Posterior cingulate gyrus (tissue), 11 donors: ENCODE measurements at regions not wholly inside any gene's neighbourhood (a gene's known extent, or its start where the extent isn't known, plus 50 kb on each side); places are given as distances from the start of the nearest gene placed in this dataset.
A peak's percentile ranks its signal among the peaks of the same experiment; 100 is the strongest.
"Not testable (repeated sequence)": the region's sequence is repeated elsewhere in the genome, so short reads cannot be mapped to it uniquely, and the experiment has no call there.

Source experiments
- DNase-seq, 10 donors: peaks; one replicate each; pipeline versions ENCODE4 v3.0.0 to v3.0.0-alpha.2; 2020 to 2021; ENCODE audit warnings: mixed read lengths in 3 of 10
- intact Hi-C: fragments of 100-400 bp; cut with DNase I; formaldehyde crosslinking; loops from one replicate; pipeline ENCODE4 v1.15.1; 2023

- intact Hi-C loops = no loop called here
These were observed 1304.4 kb upstream of the ACVR2A start for GRCh38 chr2:146540271-146540932.

DNA sequence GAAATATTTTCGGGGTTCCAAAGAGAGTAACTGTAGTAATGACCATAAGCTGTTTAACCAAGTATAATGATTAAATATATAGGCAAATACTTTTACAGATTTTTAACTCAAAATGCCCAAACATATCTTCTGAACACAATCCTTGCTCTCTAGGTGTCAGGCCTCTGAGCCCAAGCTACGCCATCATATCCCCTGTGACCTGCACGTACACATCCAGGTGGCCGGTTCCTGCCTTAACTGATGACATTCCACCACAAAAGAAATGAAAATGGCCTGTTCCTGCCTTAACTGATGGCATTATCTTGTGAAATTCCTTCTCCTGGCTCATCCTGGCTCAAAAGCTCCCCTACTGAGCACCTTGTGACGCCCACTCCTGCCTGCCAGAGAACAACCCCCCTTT is 1305.1 kb upstream of the ACVR2A start:
- intact Hi-C loops, DNase-seq: not testable (repeated sequence)

More at GRCh38 chr2:146540271-146540932, 1304.4 kb upstream of the ACVR2A start:
- no peak for DNase-seq

- intact Hi-C loops = no loop called here
- DNase-seq = no peak
These were observed 1307.4 kb upstream of the ACVR2A start for GRCh38 chr2:146537477-146537876.

- intact Hi-C loops = no loop called here
- no peak for DNase-seq
These were observed 1312.2 kb upstream of the ACVR2A start for GRCh38 chr2:146532509-146533147.

- intact Hi-C loops = no loop called here
These were observed 1312.8 kb upstream of the ACVR2A start for GRCh38 chr2:146532009-146532408.

GRCh38 chr2:146530886-146531285 is 1313.9 kb upstream of the ACVR2A start:
- DNase-seq = no peak
- intact Hi-C loops = no loop called here

More at GRCh38 chr2:146532009-146532408, 1312.8 kb upstream of the ACVR2A start:
- no peak for DNase-seq

DNA sequence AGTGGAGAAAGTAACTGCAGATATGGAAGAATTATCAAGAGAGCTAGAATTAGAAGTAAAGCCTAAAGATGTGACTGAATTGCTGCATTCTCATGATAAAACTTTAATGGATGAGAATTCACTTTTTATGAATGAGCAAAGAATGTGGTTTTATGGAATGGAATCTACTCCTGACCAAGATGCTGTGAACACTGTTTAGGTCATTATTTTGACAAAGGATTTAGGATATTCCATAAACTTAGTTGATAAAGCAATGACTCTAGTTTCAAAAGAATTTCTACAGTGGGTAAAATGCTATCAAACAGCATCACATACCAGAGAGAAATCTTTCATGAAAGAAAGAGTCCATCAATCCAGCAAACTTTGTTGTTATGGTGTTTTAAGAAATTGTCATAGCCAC is 1317.7 kb upstream of the ACVR2A start:
- no peak for DNase-seq
- intact Hi-C loops = no loop called here

DNA sequence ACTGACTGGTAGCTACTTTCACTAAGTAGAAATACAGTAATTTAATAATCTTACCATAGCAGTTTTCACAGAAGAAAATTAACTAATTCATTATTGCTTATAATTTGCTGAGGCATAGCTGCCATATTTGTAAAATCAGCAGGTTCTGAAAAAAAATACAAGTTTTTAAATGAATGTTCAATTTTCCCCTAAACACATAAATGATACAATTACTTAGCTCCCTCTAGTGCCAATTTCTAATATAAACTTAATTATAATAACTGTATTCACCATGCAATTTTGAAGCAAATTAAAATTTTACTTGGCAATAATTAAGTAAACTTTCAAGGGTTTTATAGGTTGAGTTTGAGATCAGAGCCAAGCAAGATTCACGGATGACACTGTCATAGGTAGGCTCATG is 1321.6 kb upstream of the ACVR2A start:
- intact Hi-C loops = no loop called here
- no peak for DNase-seq

GRCh38 chr2:146506851-146507250 is 1338.0 kb upstream of the ACVR2A start:
- no peak for DNase-seq
- intact Hi-C loops = no loop called here

GRCh38 chr2:146503366-146503765 is 1341.5 kb upstream of the ACVR2A start:
- no peak for DNase-seq
- intact Hi-C loops = no loop called here

GRCh38 chr2:146496248-146496647 is 1348.6 kb upstream of the ACVR2A start:
- no peak for DNase-seq
- intact Hi-C loops = no loop called here

DNA sequence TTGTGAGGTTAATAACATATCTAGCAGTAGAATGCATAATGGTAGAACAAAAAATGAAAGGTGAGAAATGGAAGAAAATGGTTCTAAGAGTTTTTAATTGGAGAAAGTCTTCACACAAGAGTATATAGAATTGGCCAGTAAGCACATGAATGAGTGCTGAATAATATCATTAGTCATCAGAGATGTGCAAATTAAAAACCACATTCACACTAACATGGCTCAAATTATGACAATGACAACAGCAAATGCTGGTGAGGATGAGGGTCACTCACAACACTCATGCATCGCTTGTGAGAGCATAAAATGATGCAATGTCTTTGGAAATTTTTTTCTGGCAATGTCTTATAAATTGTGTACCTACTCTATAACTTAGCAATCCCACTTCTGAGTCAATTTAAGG is 1355.4 kb upstream of the ACVR2A start:
- intact Hi-C loops = no loop called here
- DNase-seq = no peak

DNA sequence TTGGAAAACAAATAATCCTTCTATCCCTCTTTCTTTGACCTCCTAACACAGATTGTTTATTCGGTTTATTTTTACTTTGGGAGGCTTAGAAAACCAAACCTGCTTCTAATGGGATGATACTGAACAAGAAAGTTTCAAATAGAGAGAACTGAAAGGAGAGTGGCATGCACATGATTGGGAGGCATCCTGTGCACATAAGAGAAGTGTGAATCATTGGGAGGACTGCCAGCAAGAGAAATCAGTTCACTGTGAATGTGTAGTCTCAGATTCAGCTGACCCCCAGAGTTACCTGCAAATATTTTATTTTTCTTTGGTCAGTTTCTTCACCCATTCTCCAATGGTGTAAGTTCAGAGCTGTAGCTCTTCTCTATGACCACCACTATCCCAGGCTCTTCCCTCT is 1363.2 kb upstream of the ACVR2A start:
- intact Hi-C loops = no loop called here
- no peak for DNase-seq

GRCh38 chr2:146477383-146477782 is 1367.4 kb upstream of the ACVR2A start:
- intact Hi-C loops = no loop called here
- no peak for DNase-seq

DNA sequence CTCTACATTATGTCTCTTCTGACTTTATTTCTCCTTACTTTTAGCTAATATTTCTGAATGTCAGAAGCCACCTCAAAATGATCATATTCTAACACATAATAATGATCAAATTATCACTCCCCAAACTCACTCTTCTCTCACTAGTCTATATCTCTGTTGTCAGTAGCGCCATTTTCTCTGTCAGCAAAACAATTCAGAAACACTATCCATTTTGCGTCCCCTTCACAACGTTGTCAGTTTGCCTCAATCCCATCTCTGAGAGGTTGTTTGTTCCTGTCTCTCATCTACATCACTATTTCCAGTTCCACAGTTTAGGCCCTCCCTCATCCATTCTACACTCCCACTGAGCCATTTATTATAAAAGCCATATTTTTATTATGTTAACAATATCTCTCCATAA is 1376.3 kb upstream of the ACVR2A start:
- intact Hi-C loops = no loop called here
- no peak for DNase-seq

- intact Hi-C loops = no loop called here
These were observed 1377.4 kb upstream of the ACVR2A start for GRCh38 chr2:146467425-146467824.

GRCh38 chr2:146465460-146465859 is 1379.4 kb upstream of the ACVR2A start:
- DNase-seq = peak in 2 of 10 donors; percentile 52 to 62
- intact Hi-C loops = no loop called here

More at GRCh38 chr2:146467425-146467824, 1377.4 kb upstream of the ACVR2A start:
- no peak for DNase-seq

GRCh38 chr2:146461068-146461467 is 1383.8 kb upstream of the ACVR2A start:
- DNase-seq = no peak
- intact Hi-C loops = no loop called here

DNA sequence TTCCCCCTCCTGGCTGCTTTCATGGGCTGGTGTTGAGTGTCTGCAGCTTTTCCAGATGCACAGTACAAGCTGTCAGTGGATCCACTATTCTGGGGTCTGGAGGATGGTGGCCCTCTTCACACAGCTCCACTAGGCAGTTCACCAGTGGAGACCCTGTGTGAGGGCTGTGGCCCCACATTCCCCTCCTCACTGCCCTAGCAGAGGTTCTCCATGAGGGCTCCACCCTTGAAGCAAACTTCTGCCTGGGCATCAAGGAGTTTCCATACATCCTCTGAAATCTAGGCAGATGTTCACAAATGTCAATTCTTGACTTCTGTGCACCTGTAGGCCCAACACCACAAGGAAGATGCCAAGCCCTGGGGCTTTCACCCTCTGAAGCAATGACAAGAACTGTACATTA is 1386.2 kb upstream of the ACVR2A start:
- DNase-seq = peak in 1 of 10 donors; percentile 58
- intact Hi-C loops = no loop called here

GRCh38 chr2:146457221-146457620 is 1387.6 kb upstream of the ACVR2A start:
- intact Hi-C loops = no loop called here
- no peak for DNase-seq

DNA sequence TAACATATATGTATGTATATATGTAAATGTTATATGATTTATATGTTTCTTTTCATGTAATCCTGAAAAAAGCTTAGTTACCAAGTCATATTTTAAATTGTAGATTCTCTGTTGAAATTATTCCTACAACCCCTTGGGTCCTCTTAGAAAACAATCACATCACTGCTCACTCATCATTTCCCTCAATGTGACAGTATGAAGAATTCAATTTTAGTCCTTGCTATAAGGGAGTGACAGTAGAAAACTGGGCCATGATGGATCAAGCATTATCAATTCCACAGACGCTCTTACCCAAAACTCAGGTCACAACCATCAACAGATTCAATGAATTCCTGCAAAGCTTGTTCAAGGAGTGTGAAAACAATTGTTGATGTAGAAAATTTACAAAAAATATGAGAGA is 1389.5 kb upstream of the ACVR2A start:
- intact Hi-C loops = no loop called here
- no peak for DNase-seq

GRCh38 chr2:146451972-146452371 is 1392.9 kb upstream of the ACVR2A start:
- DNase-seq = no peak
- intact Hi-C loops = no loop called here
